C4-2B (cell line): ENCODE measurements at regions not wholly inside any gene's neighbourhood (a gene's known extent, or its start where the extent isn't known, plus 50 kb on each side); places are given as distances from the start of the nearest gene placed in this dataset.

Experiments used
- CTCF ChIP-seq: fragments of 450-650 bp; conservative IDR thresholded peaks from 2 replicates; pipeline ENCODE4 v1.5.1; 2017; ENCODE audit warnings: mild to moderate bottlenecking
- ZFX ChIP-seq: fragments of 450-650 bp; IDR thresholded peaks from 2 replicates; pipeline ENCODE4 v1.6.1; 2017

DNA sequence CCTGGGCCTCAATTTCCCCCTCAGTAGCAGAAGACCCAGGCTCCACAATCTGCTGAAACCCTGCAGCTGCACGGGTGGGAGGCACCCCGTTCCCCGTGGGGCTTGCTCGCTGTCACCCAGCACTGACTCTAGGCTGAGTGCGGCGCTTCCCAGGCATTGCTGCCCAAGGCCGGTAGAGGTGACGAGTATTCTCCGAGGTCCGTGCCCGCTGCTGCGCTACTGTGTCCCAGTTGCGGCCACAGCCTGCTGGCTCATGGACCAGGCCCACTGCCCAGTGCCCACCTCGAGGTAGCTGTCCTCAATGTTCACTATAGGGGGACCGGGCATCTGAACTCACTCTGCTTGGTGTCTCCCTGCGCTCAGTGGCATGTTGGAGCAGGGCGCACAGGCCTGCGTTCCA lies 74.7 kb downstream of the GSC start:
- TF ChIP-seq CTCF: no peak
- TF ChIP-seq ZFX: no peak
